ENCODE measurements at regions not wholly inside any gene's neighbourhood (a gene's known extent, or its start where the extent isn't known, plus 50 kb on each side); places are given as distances from the start of the nearest gene placed in this dataset.
A peak's percentile ranks its signal among the peaks of the same experiment; 100 is the strongest.

- H2AK5ac ChIP-seq (ENCODE audit: low read depth, low read length), result no peak overlapping the region
- dilution Hi-C loops (cut with HindIII; ENCODE audit: low sequenced_read_pairs, unreplicated experiment), result no loop called here
- no peak overlapping the region for H3K9ac ChIP-seq (ENCODE audit: low read depth, low read length)
- ChIA-PET CTCF (interaction anchor here (0.6 kb wide), 3 partner anchors 15 to 265 kb away, joined by 3 to 9 read pairs (median 4); no protein-coding TSS in a partner anchor), POLR2A (ENCODE audit: unreplicated experiment) (no interaction called here)
- H3K14ac ChIP-seq (replicated peaks; ENCODE audit: low read depth, low read length), result no peak overlapping the region
- no peak overlapping the region for H3K4me2 ChIP-seq (ENCODE audit: low read depth, low read length)
- WGBS, 2 experiments (ENCODE audit: extremely low coverage in 2 of 2, insufficient read length in 1 of 2), result no CpG with 5 or more reads among the region's 11 CpGs
- no peak overlapping the region for H4K91ac ChIP-seq (ENCODE audit: insufficient read depth, low read depth, low read length)
- ATAC-seq (ENCODE audit: low read depth) (no peak), DNase-seq (peak; percentile 15)
- no peak overlapping the region for H3K56ac ChIP-seq (ENCODE audit: extremely low read depth, insufficient read depth, low read length)
- H2BK120ac ChIP-seq (ENCODE audit: low read depth, low read length), result no peak overlapping the region
- no peaks in the 10 kb centered on the region for H3K79me1 ChIP-seq (ENCODE audit: low read depth in 1 of 2, low read length in 2 of 2)
- no peak overlapping the region for H3K4me3 ChIP-seq (ENCODE audit: insufficient read depth, low read depth, low read length)
- H2AK9ac ChIP-seq (replicated peaks; ENCODE audit: low read depth, low read length, poor library complexity), result no peak overlapping the region
- no peak overlapping the region for H2BK5ac ChIP-seq (ENCODE audit: low read depth, low read length, poor library complexity, severe bottlenecking)
- no peaks in the 10 kb centered on the region for H3K4me1 ChIP-seq (ENCODE audit: control insufficient read depth, insufficient read depth, low read length)
- H3K27ac ChIP-seq (ENCODE audit: insufficient read depth, low read length), result no peak overlapping the region
- no peak overlapping the region for H2BK20ac ChIP-seq (ENCODE audit: low read depth, low read length)
- H3K23ac ChIP-seq (ENCODE audit: low read depth, low read length), result no peak overlapping the region
- no peak overlapping the region for H4K5ac ChIP-seq (ENCODE audit: low read depth, low read length)
- no peaks in the 10 kb centered on the region for H4K20me1 ChIP-seq (ENCODE audit: insufficient read depth, low read length)
- intact Hi-C loops (cut with micrococcal nuclease), result no loop called here
- H3K9me1 ChIP-seq (ENCODE audit: insufficient read depth, low read length), result no peaks in the 10 kb centered on the region; the same call in 1 of the 2 replicates
- H4K8ac ChIP-seq (ENCODE audit: low read depth in 2 of 2, low read length in 2 of 2), result no peak overlapping the region
- no peak overlapping the region for H2AFZ ChIP-seq (replicated peaks; ENCODE audit: low read length, poor library complexity)
- no peaks in the 10 kb centered on the region for H3K27me3 ChIP-seq (ENCODE audit: control insufficient read depth, insufficient read depth, low read length)
- no peak overlapping the region for H2BK15ac ChIP-seq (ENCODE audit: low read depth, low read length)
- 0 out of 2 replicates have a peak, but pooled peaks cover 3% of the 10 kb centered on the region for H3K9me3 ChIP-seq (ENCODE audit: control insufficient read depth, insufficient read depth, low read length)
- no peak overlapping the region for H3K18ac ChIP-seq (ENCODE audit: low read depth, low read length)
- TF ChIP-seq MAZ (IDR thresholded peaks at IDR 0.05; ENCODE audit: borderline replicate concordance, low read depth, low read length), result no peak
- TF ChIP-seq CEBPB (IDR thresholded peaks at IDR 0.05; ENCODE audit: low read depth, low read length), result peak; percentile 33
- no peak for TF ChIP-seq RAD21 (IDR thresholded peaks at IDR 0.05; ENCODE audit: low read length)
- H3K36me3 ChIP-seq (ENCODE audit: control insufficient read depth, insufficient read depth, low read length), result no peaks in the 10 kb centered on the region
- H3K4ac ChIP-seq (ENCODE audit: low read depth, low read length), result no peak overlapping the region
- in situ Hi-C loops (cut with MboI; ENCODE audit: low sequenced_read_pairs), result no loop called here
- no TSS peak for BruUV-seq (replicated peaks)
Measured at GRCh38 chr12:93154753-93155480, 222.8 kb upstream of the NUDT4 start.

Measured in IMR-90 (cell line).